Activated CD8-positive, alpha-beta memory T cell treated with anti-CD3 and anti-CD28 coated beads, Interleukin-2, amount 50 U/mL, for 48 hours (primary cell): ENCODE measurements at regions not wholly inside any gene's neighbourhood (a gene's known extent, or its start where the extent isn't known, plus 50 kb on each side); places are given as distances from the start of the nearest gene placed in this dataset.

Source experiments
- DNase-seq: peaks from one replicate; pipeline ENCODE4 v3.0.0-alpha.2; 2020

DNA sequence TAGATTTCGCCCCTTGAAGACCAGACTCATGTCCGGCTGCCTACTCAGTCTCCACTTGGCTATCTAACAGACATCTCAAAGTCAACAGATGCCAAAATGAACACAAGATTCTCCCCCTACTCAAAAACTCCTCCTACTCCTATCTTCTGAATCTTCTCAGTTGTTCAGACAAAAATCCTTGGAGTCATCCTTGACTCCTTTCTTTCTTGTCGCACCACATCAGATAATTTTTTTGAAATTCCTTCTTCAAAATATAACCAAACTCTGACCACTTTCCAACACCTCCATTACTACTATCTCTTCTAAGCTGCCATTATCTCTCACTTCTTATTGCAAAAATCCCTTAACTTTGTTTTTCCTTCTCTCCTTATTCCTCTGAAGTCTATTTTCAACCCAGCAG lies 141.9 kb upstream of the SLC7A14 start:
- no peak for DNase-seq

DNA sequence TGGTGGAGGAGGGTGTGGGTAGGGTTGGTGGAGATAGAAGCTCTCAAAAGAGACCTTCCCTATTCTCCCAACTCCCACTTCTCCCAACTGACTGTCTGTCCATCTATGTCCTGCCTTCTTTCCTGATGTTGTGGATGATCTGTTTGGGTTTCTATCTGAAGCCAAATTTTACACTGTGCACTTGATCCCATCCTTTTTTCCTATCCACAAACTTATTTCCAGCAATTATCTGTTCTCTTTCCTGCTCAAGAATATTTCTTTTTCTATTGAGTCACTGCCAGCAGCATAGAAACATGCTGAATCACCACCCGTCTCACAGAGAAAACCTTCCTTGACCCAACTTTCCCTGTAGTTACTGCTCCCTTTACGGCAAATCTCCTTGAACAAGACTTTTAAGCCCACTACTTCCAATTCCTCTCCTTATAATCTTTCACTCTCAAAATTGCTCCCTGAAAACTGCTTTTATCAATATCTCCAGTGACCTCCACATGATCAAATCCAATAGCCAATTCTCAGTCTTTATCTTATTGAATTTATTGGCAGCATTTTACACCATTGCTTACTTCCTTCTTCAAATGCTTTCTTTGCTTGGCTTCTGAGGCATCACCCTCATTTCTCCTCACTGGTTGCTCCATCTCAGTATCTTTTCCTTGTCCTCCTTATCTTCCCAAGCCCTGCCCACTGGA lies 141.2 kb upstream of the SLC7A14 start:
- no peak for DNase-seq

DNA sequence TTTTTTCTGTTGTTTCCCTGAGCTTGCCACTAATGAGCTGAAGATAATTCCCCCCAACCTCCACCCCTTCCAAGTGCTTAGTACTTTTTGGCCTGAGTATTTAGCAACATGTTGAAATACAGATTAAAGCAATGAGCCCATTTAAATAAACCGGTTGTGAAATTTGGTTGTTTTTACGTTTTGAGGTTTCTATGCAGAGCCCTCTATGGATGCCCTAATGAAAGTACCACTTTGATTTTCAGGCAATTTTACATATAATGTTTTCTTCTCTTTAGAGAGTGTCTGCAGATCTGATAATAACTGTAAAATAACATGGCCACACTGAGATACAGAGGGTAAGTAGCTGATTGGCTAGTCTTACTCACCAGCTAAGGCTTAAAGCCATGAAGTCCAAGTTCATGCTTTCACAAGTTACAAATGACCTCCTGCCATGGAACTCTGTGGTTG lies 139.4 kb upstream of the SLC7A14 start:
- DNase-seq = no peak

DNA sequence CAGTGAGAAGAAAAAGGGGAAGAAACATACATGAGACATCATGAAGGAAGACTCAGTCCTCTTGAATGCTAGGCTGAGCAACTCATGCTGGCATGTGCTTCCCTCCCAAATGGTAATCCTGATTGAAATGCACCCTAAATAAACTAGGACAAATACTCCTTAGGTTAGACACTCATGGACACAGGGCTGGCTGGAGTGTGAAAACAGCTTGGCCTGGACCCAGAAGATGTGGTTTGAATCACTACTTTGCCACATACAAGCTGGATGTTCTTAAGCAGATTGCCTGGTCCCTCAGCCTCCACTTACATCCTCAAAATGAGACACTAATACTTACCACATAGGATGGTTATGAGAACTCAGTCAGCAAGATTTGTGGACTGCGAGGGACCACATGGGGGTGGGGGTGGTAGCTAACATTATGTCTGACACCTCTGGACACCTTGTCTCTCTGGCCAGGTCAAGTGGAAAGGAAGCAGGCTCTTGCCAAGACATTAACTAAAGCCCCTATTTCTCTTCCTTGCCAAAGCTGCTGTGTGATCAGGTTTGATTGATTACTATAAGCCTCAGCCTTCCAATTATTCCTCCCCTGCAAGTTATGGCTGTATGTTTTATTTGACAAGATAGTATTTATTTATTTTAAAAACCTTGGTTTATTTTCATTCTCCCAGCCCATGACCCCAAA lies 138.9 kb upstream of the SLC7A14 start:
- no peak for DNase-seq

DNA sequence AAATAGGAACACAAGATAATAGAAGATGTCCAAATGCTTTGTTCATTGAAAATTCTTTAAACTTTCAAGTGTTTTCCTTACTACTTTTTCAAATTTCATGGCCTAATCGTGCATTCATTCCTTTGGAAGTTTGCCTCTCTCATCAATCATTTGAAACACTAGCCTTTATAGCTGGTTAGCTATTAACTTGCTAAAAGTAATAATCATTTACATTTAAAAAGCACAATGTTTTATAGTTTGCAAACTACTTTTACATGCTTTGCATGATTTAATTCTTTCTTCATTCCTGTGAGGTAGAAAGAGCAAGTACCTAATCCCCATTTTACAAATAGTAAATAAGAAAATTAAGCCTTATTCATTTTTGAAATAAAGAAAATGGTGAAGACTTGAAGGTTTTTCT lies 137.4 kb upstream of the SLC7A14 start:
- no peak for DNase-seq

DNA sequence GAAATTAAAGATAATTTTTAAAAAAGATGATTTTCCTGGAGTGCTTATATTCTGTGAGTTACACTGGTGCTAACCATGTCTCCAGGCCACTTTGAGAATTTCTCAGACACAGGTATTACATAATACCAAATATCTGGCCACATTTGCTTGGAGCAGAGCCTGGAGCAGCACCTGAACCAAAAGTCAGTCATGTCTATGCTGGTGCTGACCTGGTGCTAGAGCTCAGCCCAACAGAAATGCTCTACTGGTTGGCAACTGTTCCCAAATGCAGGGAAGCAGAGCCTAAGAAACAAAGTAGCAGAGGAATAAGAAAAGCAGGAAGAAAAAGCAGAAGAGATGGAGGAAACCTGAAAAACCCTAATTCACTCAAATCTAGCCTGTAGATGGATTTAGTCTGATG lies 135.7 kb upstream of the SLC7A14 start:
- no peak for DNase-seq

DNA sequence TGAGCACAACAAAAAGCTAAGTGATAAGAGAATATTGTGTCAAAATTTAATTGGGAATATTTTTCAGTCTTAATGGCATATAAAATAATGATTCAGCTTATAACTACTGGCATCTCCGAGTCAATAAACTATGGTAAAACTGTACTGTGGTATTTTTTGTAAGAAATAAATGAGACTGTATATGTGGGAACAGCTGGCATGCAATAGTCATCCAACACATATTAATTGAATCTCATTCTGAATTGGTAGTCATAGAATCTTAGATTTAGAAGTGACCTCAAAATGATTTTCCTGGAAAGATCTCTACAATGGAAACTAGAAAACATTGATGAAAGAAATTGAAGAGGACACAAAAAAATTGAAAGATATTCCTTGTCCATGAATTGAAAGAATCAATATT lies 133.4 kb upstream of the SLC7A14 start:
- no peak for DNase-seq

DNA sequence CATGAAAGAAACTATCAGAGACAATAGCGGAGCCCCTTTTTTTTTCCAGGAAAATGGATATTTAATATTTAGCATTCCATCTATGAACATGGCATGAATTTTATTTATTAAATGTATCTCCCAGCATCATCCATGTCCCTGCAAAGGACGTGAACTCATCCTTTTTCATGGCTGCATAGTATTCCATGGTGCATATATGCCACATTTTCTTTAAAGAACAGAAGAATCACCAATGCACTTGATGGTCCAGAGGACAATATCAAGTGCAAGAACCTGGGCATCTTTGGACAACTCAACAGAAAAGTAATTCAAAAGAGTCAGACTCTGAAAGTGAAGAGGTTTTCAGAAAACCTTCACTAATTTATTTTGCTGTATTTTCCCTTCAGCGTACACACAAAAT lies 133.0 kb upstream of the SLC7A14 start:
- DNase-seq = no peak

DNA sequence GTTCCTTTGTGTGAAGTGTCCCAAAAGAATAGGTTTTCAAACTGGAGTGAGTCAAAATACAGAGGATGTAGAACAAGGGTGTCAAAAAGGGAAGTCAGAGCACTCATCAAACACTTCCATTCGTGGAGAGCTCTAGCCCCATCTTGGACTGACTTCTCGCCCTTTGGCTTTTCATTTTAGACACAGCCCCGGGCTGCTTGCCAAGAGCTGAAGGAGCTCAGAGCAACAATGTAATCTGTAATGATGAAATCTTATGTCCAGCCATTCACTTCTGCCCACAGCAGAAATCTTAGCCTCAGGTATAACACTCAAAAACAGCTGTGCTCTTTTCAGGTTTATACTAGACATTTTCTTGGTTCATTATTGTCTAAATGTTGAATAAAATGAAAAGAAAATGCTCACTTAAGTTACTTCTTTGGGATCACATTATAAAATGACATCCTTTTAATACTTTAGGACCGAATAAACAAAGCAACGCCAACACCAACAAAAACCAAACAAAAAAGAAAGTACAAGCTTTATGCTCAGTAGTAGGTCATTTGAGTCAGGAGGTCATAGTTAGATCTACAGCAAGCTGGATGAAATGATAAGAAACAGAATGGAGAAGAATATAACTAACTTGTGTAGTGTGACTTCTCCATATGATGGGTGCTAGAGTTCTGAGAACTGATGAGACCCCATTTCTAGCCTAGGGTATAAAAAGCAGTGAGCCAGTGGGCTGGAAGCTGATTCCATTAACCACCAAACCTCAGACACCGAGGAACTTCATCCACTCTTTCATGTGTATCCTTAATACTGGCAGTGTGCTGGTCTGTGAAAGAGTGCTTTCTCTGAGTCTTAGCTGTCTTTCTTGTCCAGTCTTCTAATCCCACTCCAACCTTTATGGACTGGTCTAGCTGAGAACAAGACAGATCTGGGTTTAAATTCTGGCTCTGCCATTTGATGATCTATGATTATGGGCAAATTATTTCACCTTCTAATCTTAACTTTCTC lies 131.8 kb upstream of the SLC7A14 start:
- no peak for DNase-seq

DNA sequence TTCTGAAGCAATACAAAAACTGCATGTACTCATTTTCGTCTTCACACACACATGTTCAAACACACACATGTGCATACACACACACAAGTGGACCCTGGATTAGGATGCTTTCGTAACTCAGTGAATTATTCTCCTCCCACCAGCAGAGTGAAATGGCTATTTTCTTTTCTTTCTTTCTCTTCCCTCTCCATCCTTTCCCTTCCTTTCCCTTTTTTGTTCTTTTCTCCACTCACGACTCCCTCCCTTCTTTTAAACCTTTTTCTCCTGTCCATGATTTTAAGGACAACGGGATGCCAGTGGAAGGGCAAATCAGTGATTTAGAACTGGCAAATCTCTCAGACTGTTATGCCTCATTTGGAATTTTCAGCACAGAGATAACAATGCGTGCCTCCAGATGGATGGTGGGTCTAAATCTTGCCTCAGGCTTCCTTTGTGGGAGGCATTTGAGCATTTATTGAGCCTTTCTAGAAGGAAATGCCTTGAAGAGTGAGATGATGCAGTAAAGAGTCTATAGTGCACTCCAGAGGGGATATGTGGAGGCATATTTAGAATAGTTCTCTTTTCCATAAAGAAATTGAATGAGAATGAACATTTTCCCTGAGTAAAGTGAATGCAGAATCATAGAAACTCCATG lies 130.4 kb upstream of the SLC7A14 start:
- no peak for DNase-seq

DNA sequence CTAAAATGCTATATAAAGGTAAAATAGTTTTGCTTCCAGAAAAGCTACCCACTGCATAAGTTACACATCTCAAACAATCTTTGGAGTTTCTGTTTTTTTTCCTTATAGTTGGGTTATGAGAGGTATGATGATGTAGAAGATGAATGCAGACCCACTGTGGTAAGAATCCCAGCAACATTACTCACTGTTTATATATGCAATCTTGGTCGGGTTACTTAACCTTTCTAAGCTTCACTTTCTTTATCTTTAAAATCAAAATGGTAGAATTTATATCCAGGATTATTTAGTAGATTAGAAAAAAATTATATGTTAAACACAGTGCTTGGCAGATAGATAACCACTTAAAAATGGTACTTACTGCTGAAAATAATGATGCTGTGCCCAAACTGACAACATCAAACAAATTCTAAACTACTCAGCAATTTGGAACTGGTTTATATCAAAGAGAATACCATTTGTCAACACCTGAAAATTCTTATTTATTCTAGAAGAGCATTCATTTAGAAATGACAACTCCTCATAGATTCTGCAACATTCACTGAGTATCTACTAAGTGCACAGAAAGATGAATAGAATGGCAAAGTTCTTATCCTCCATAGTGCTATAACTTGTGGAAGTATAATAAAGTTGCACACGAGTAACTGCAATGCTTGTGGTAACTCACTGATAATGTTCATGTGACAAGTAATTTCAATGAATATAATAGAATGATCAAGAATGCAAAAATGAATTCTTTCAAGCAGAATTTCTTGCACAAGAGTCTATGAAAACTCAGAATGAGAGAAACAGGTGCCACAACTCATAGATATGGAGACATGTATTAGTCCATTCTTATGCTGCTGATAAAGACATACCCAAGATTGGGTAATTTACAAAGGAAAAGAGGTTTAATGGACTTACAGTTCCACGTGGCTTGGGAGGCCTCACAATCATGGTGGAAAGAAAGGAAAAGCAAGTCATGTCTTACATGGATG lies 129.0 kb upstream of the SLC7A14 start:
- DNase-seq = no peak

DNA sequence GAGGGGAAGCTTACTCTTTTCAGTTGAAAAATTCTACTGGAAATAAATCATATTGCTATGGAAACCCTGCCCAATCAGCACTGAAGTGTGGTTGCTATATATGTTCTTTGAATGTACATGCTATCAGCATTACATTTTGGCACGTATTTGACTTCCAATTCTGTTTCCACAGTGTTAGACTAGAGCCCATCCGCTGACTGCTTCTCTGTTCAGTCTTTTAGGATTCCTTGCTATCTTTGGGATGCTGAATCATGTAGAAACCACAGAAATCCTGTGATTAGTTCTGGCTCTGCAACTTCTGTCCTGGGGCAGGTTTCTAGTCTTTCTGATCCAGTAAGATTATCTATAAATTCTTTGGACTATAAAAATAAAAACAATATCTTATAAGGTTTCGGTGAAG lies 128.2 kb upstream of the SLC7A14 start:
- no peak for DNase-seq

DNA sequence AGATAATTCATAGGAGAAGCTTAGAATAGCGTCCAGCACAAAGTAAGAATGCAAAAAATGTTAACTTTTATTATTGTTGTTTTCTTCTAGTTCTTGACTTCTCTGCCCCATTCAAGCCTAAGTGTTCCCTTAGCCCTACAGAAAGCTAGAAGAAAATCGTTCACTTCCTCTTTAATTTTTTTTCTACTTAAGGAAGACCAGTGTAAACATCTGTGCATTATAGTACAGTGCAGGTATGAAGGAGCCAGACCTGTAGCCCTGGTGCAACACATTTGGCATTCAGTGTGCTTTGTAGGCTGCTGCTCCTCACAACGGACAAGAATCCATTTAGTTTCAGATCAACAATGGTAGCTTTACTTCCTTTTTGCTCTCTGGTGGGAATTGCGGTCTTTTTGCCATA lies 127.8 kb upstream of the SLC7A14 start:
- no peak for DNase-seq

DNA sequence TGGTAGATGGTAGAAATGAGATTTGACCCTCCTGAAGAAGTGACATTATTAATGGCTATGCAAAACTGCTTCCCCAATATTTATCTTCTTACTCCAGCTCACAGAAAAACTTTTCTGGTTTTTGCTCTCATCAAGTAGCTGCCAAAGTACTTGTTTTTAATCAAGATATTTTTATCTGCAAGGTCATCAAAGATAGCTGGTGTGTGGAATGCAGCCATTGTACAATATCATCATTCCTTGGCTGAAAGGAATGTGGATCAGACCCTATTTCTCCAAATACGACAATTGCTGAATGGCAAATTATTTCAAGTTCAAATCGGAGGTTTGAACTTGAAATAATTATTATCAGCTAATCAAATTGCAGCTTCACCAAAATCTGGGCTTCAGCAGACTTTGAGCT lies 126.9 kb upstream of the SLC7A14 start:
- no peak for DNase-seq

DNA sequence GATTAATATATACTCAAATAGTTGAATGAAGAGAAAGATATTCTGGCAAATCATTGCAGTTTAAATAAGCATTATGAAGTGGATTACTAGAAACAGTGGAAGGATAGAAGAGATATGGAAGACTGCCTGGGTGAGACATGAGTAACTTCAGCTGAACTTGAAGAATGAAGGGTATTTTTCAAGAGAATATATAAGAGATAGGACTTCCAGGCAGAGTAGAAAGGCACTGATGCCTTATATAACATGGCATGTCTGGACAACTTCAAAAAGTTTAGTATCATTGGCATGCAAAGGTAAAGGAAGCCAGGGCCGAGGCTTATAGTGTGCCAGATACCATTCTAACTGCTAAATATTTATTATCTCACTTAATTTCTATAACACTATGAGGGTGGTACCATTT lies 126.5 kb upstream of the SLC7A14 start:
- no peak for DNase-seq

DNA sequence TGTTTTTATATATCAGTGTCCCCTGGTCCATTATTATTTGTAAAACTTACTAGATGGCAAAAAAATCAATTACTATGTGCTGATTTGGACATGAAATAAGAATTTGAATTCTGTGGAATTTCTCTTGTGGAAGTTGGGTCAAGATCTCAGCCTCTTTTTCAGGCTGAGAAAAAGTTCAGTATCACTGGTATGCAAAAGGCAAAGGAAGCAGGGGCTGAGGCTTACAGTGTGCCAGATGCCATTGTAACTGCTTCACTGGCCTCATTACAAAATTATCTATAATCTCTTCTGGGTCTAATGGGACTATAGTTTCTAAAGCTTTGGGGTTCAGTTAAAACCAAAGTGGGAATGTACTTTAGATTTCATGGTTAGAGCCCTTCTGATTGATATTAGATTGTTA lies 125.9 kb upstream of the SLC7A14 start:
- no peak for DNase-seq

DNA sequence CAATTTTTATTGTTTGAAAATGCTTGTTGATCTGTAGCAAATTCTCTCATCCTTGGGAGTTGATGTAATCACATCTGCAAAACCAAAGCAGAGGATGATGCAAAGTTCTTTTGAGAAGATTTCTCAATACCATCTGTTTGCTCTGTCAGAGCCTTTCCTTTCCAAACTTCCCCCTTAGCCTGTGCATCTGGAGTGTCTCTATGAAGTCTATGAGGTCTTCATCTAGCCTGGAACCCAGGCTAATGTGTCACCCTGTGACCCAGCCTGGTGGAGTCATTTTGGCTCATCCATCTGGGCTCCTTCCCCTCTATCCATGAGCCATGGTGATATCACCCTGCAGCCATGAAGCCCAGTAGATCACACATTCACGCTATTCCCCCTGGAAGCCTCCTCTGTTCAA lies 123.2 kb upstream of the SLC7A14 start:
- DNase-seq = no peak

DNA sequence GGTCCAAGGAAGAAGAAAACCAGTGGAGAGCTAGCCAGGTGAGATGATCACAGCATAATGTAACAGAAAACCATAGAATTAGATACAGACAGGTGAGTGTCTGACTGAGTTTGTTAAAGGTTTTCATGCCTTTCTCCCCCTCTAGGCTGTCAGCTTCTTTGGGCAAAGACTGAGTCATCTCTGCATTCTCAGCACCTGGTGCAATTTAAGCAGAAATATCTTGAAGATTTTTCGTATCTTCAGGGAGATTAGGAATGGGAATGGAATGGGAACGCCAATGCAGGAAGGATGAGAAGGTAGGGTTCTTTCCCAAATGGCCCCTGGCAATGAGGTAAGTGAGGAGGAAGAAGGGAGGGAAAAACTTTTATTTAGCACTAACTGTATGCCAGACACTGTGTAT lies 122.0 kb upstream of the SLC7A14 start:
- DNase-seq = no peak

DNA sequence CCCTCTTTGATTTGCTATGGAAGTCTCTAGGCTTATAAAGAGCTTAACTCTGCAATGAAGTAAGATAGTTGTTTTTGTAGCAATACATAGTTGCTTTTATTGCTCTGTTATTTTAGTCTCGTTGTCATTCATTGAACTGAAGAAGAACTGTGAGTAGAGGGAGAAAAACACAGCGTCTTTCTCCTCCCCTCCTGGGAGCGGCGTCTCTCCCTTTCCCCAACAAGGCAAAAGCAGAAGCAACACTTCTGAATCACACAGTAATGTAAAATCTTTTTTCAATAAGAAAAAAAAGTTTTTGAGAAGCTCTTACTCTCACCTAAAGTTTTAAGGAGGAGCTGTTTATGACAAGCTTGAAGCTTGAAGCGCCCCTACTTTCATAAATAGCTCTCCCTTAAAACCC lies 119.3 kb upstream of the SLC7A14 start:
- no peak for DNase-seq

DNA sequence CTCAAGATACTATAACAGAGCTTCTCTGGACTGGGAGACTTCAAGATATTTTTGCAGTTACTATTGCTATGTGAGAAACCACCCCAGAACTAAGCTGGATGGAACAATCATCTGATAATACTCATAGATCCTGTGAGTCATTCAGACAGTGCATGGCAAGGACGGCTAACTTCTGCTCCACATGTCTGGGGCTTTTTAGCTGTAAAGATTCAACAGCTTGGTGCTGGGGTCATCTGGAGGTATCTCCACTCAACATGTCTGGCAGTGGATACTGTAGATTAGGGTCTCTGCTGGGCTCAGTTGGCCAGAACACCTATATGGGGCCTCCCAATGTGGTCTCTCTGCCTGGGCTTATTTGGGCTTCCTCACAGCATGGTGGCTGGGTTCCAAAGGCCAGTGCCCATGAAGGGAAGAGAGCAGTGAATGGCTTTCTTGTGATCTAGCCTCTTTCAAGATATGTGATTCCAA lies 117.3 kb upstream of the SLC7A14 start:
- DNase-seq = no peak
